ENCODE measurements at regions not wholly inside any gene's neighbourhood (a gene's known extent, or its start where the extent isn't known, plus 50 kb on each side); places are given as distances from the start of the nearest gene placed in this dataset.

DNA sequence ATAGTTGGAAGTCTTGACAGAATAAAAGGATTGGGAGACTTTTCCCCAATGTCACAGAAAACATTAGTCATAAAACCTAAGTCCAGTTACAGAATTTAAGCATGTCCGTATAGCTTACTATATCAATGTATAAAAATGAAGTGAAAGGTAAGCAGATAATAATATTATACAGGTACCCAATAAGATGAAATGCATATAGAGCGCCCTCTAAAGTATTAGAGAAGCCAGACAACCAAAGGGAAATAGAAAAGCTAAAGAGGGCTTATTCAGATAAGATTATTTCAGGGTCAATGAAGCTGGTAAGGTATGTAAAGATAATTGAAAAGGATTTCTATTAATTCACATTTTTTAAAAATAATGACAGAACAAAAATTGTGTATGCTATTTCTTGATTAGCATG lies 947.7 kb upstream of the MAP3K7 start:
- Histone ChIP-seq H3K36me3 (ENCODE audit: insufficient read depth, low read depth, low read length) (no peaks in the 10 kb centered on the region), H3K9me3 (ENCODE audit: insufficient read depth, low read depth, low read length) (peaks cover 6% of the 10 kb centered on the region), H3K4me1 (ENCODE audit: insufficient read depth, low read length) (no peaks in the 10 kb centered on the region), H3K9ac (ENCODE audit: low read depth, low read length) (no peak overlapping the region), H3K27me3 (ENCODE audit: insufficient read depth, low read length) (no peaks in the 10 kb centered on the region), H3K27ac (ENCODE audit: low read length) (no peak overlapping the region), H3K4me3 (ENCODE audit: low read length) (no peak overlapping the region)

- Histone ChIP-seq H3K9me3 (ENCODE audit: insufficient read depth, low read depth, low read length) (no peaks in the 10 kb centered on the region), H3K36me3 (ENCODE audit: insufficient read depth, low read depth, low read length) (no peaks in the 10 kb centered on the region), H3K27ac (ENCODE audit: low read length) (no peak overlapping the region), H3K4me3 (ENCODE audit: low read length) (no peak overlapping the region), H3K9ac (ENCODE audit: low read depth, low read length) (no peak overlapping the region), H3K27me3 (ENCODE audit: insufficient read depth, low read length) (no peaks in the 10 kb centered on the region), H3K4me1 (ENCODE audit: insufficient read depth, low read length) (no peaks in the 10 kb centered on the region)
These were observed 936.6 kb upstream of the MAP3K7 start for GRCh38 chr6:91523511-91523910.

- no peaks in the 10 kb centered on the region for H3K36me3 ChIP-seq (ENCODE audit: insufficient read depth, low read depth, low read length)
- no peak overlapping the region for H3K4me3 ChIP-seq (ENCODE audit: low read length)
- H3K4me1 ChIP-seq (ENCODE audit: insufficient read depth, low read length) = no peaks in the 10 kb centered on the region
- H3K9me3 ChIP-seq (ENCODE audit: insufficient read depth, low read depth, low read length) = no peaks in the 10 kb centered on the region
- no peaks in the 10 kb centered on the region for H3K27me3 ChIP-seq (ENCODE audit: insufficient read depth, low read length)
- no peak overlapping the region for H3K9ac ChIP-seq (ENCODE audit: low read depth, low read length)
- H3K27ac ChIP-seq (ENCODE audit: low read length) = no peak overlapping the region
These were observed 935.1 kb upstream of the MAP3K7 start for GRCh38 chr6:91521999-91522398.

- Histone ChIP-seq H3K4me3 (ENCODE audit: low read length) (no peak overlapping the region), H3K9ac (ENCODE audit: low read depth, low read length) (no peak overlapping the region), H3K9me3 (ENCODE audit: insufficient read depth, low read depth, low read length) (no peaks in the 10 kb centered on the region; the same call in 1 of the 2 replicates), H3K27me3 (ENCODE audit: insufficient read depth, low read length) (no peaks in the 10 kb centered on the region), H3K4me1 (ENCODE audit: insufficient read depth, low read length) (no peaks in the 10 kb centered on the region), H3K27ac (ENCODE audit: low read length) (no peak overlapping the region), H3K36me3 (ENCODE audit: insufficient read depth, low read depth, low read length) (no peaks in the 10 kb centered on the region)
These were observed 922.8 kb upstream of the MAP3K7 start for GRCh38 chr6:91509711-91510110.

- no peaks in the 10 kb centered on the region for H3K36me3 ChIP-seq (ENCODE audit: insufficient read depth, low read depth, low read length)
- H3K9ac ChIP-seq (ENCODE audit: low read depth, low read length) = no peak overlapping the region
- no peaks in the 10 kb centered on the region; the same call in 1 of the 2 replicates for H3K9me3 ChIP-seq (ENCODE audit: insufficient read depth, low read depth, low read length)
- no peaks in the 10 kb centered on the region for H3K27me3 ChIP-seq (ENCODE audit: insufficient read depth, low read length)
- no peaks in the 10 kb centered on the region for H3K4me1 ChIP-seq (ENCODE audit: insufficient read depth, low read length)
- no peak overlapping the region for H3K27ac ChIP-seq (ENCODE audit: low read length)
- no peak overlapping the region for H3K4me3 ChIP-seq (ENCODE audit: low read length)
These were observed 922.2 kb upstream of the MAP3K7 start for GRCh38 chr6:91509039-91509438.

DNA sequence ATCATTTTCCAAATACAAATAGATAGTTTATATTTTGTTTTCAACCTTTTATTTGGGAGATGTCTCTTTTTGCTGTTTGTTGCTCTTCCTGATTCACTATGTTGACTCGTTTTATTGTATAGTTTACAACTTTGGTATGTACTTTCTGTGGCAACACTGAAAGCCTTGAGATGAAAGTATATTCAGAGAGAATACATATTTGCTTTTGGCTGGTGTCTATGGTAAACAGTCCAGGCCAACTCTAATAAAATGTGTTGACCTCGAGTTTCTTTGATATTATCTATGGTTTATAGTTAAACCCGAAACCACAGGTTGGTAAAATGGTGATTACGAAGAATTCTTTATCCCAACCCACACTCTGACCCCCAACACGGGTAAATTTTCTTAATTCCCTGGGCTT lies 919.6 kb upstream of the MAP3K7 start:
- no peak overlapping the region for H3K27ac ChIP-seq (ENCODE audit: low read length)

DNA sequence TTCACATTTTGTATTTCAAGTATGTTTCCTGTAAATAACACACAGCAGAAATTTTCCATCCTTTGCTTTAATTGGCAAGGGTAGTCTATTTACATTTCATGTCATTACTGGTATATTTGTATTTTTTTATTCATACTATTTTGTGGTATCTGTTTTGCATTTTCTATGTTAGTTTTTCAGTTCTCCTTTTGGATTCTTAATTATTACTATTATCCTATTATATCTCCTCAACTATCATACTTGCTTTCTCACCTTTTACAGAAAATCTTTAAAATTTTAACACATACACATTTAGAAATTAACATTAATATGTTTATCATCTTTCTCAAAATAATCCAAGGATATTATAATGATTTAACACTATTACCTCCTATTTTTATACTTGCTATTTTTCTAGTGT lies 918.3 kb upstream of the MAP3K7 start:
- H3K27me3 ChIP-seq (ENCODE audit: insufficient read depth, low read length) = no peaks in the 10 kb centered on the region
- no peaks in the 10 kb centered on the region for H3K36me3 ChIP-seq (ENCODE audit: insufficient read depth, low read depth, low read length)
- H3K9ac ChIP-seq (ENCODE audit: low read depth, low read length) = no peak overlapping the region

More for the DNA sequence above, 919.6 kb upstream of the MAP3K7 start:
- H3K4me3 ChIP-seq (ENCODE audit: low read length) = no peak overlapping the region
- H3K4me1 ChIP-seq (ENCODE audit: insufficient read depth, low read length) = no peaks in the 10 kb centered on the region
- no peak overlapping the region for H3K9ac ChIP-seq (ENCODE audit: low read depth, low read length)
- H3K9me3 ChIP-seq (ENCODE audit: insufficient read depth, low read depth, low read length) = no peaks in the 10 kb centered on the region; the same call in 1 of the 2 replicates
- no peaks in the 10 kb centered on the region for H3K36me3 ChIP-seq (ENCODE audit: insufficient read depth, low read depth, low read length)
- H3K27me3 ChIP-seq (ENCODE audit: insufficient read depth, low read length) = no peaks in the 10 kb centered on the region

DNA sequence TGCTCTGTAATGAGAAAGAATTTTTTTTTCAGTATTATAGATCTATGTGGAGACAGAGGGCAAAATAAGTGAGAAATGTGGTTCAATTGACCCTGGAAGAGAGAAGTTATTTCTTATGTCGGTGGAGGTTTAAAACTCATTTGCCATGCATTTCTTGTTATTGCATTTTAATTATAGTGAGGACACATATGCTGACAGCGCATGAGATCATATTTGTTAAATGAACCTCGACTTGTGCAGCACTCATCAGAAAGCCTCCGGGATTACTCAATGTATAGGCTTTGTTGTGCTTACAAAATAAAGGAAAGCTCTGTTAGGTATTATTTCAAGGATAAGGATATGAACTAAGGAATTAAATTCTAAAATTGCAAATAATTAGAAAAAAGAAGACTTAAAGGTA lies 915.1 kb upstream of the MAP3K7 start:
- no peaks in the 10 kb centered on the region for H3K36me3 ChIP-seq (ENCODE audit: insufficient read depth, low read depth, low read length)
- no peak overlapping the region for H3K9ac ChIP-seq (ENCODE audit: low read depth, low read length)
- no peaks in the 10 kb centered on the region for H3K27me3 ChIP-seq (ENCODE audit: insufficient read depth, low read length)
- H3K4me1 ChIP-seq (ENCODE audit: insufficient read depth, low read length) = no peaks in the 10 kb centered on the region
- H3K4me3 ChIP-seq (ENCODE audit: low read length) = no peak overlapping the region
- no peak overlapping the region for H3K27ac ChIP-seq (ENCODE audit: low read length)
- no peaks in the 10 kb centered on the region for H3K9me3 ChIP-seq (ENCODE audit: insufficient read depth, low read depth, low read length)

More for the DNA sequence above, 918.3 kb upstream of the MAP3K7 start:
- no peaks in the 10 kb centered on the region; the same call in 1 of the 2 replicates for H3K9me3 ChIP-seq (ENCODE audit: insufficient read depth, low read depth, low read length)
- no peaks in the 10 kb centered on the region for H3K4me1 ChIP-seq (ENCODE audit: insufficient read depth, low read length)
- H3K4me3 ChIP-seq (ENCODE audit: low read length) = no peak overlapping the region
- H3K27ac ChIP-seq (ENCODE audit: low read length) = no peak overlapping the region

DNA sequence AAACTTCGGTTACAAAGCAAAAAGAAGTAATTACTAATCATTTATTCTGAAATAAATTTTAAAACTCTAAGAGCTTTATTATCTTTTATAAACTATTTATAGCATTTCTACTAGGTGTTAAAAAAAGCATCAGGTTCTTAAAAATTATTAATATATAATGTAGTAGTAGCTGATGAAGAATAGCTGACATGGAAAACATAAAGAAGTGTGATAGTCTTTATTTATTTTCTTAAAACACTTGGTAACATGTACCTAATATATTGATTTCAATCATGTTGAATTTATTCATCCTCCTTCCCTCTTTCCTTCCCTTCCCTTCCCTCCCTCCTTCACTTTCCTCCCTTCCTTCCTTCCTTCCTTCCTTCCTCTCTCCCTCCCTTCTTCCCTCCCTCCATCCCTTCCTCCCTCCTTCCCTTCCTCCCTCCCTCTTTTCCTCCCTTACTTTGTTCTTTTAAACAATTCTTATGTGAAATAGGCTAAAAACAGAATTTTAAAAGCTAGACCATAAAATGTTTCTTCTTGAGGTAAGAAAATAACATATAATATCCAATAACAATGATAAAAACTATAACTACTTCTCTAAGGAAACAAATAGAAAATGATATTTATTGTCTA lies 913.9 kb upstream of the MAP3K7 start:
- Histone ChIP-seq H3K27me3 (ENCODE audit: insufficient read depth, low read length) (no peaks in the 10 kb centered on the region), H3K4me1 (ENCODE audit: insufficient read depth, low read length) (no peaks in the 10 kb centered on the region), H3K4me3 (ENCODE audit: low read length) (no peak overlapping the region), H3K9ac (ENCODE audit: low read depth, low read length) (no peak overlapping the region), H3K9me3 (ENCODE audit: insufficient read depth, low read depth, low read length) (no peaks in the 10 kb centered on the region), H3K36me3 (ENCODE audit: insufficient read depth, low read depth, low read length) (no peaks in the 10 kb centered on the region), H3K27ac (ENCODE audit: low read length) (no peak overlapping the region)

DNA sequence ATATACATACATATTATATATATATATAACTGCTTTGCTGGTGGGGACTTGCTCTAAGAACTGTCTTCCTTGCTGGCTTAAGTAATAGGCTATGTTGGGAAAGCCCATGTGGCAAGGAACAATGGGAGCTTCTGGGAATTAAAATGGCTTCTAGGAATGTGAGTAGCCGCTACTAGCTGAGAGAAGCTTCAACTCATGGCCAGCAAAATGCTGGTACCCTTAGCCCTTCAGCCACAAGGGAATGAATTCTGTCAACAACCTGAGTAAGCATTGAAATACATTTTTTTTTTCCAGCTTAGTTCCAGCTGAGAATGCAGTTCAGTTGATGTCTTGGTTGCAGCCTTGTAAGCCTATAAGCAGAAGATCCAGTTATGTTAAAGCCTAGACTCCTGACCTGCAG lies 911.7 kb upstream of the MAP3K7 start:
- Histone ChIP-seq H3K4me3 (ENCODE audit: low read length) (no peak overlapping the region), H3K9ac (ENCODE audit: low read depth, low read length) (no peak overlapping the region), H3K36me3 (ENCODE audit: insufficient read depth, low read depth, low read length) (no peaks in the 10 kb centered on the region), H3K9me3 (ENCODE audit: insufficient read depth, low read depth, low read length) (no peaks in the 10 kb centered on the region), H3K27me3 (ENCODE audit: insufficient read depth, low read length) (no peaks in the 10 kb centered on the region), H3K4me1 (ENCODE audit: insufficient read depth, low read length) (no peaks in the 10 kb centered on the region), H3K27ac (ENCODE audit: low read length) (no peak overlapping the region)

- H3K4me3 ChIP-seq (ENCODE audit: low read length) = no peak overlapping the region
- no peaks in the 10 kb centered on the region for H3K27me3 ChIP-seq (ENCODE audit: insufficient read depth, low read length)
- H3K9me3 ChIP-seq (ENCODE audit: insufficient read depth, low read depth, low read length) = no peaks in the 10 kb centered on the region
- no peaks in the 10 kb centered on the region for H3K4me1 ChIP-seq (ENCODE audit: insufficient read depth, low read length)
- H3K27ac ChIP-seq (ENCODE audit: low read length) = no peak overlapping the region
- H3K36me3 ChIP-seq (ENCODE audit: insufficient read depth, low read depth, low read length) = no peaks in the 10 kb centered on the region
- H3K9ac ChIP-seq (ENCODE audit: low read depth, low read length) = no peak overlapping the region
These were observed 910.9 kb upstream of the MAP3K7 start for GRCh38 chr6:91497770-91498169.

GRCh38 chr6:91490671-91491301 lies 903.9 kb upstream of the MAP3K7 start:
- Histone ChIP-seq H3K27ac (ENCODE audit: low read length) (no peak overlapping the region), H3K36me3 (ENCODE audit: insufficient read depth, low read depth, low read length) (no peaks in the 10 kb centered on the region), H3K27me3 (ENCODE audit: insufficient read depth, low read length) (no peaks in the 10 kb centered on the region), H3K9ac (ENCODE audit: low read depth, low read length) (no peak overlapping the region), H3K9me3 (ENCODE audit: insufficient read depth, low read depth, low read length) (no peaks in the 10 kb centered on the region), H3K4me3 (ENCODE audit: low read length) (no peak overlapping the region), H3K4me1 (ENCODE audit: insufficient read depth, low read length) (peaks cover 4% of the 10 kb centered on the region; the same call in 1 of the 2 replicates)
